ENCODE measurements at regions not wholly inside any gene's neighbourhood (a gene's known extent, or its start where the extent isn't known, plus 50 kb on each side); places are given as distances from the start of the nearest gene placed in this dataset.
"Not testable (repeated sequence)": the region's sequence is repeated elsewhere in the genome, so short reads cannot be mapped to it uniquely, and the experiment has no call there.

DNA sequence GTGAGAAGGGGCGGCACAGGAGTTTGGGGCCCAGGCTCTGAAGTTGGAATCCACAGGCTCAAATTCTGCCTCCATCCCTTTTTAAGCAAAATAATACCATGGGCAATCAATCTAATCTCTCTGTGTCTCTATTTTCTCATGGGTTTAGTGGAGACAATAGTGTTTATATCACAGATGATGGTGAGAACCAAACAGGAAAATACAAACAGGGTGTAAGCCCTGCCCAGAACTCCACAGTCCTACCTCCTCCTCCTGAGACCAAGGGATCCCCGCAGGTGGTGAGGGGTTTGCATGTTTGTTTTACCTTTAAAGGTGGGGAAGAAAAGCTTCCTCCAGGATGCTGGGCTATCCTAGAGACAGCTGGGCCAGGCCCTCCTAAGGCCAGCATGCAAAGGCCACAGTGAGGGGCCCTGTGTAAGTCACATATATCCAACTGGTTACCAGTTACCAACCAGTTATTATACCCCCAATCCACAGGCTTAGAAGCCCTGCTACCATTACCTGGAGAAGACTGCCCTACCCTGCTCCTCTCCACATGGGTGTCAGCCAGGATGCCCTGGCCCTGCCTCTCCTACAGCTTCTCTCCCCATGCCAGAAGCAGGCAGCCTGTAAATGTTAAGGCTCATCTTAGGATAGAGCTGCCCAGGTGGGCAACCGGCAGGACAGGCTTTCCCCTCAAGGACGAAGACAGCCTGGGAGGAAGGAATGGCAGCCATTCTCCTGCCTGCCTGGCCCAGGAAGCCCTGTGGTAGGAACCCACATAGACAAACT, 658.4 kb downstream of the UQCRFS1 start:
- TF ChIP-seq, protein P1, sequence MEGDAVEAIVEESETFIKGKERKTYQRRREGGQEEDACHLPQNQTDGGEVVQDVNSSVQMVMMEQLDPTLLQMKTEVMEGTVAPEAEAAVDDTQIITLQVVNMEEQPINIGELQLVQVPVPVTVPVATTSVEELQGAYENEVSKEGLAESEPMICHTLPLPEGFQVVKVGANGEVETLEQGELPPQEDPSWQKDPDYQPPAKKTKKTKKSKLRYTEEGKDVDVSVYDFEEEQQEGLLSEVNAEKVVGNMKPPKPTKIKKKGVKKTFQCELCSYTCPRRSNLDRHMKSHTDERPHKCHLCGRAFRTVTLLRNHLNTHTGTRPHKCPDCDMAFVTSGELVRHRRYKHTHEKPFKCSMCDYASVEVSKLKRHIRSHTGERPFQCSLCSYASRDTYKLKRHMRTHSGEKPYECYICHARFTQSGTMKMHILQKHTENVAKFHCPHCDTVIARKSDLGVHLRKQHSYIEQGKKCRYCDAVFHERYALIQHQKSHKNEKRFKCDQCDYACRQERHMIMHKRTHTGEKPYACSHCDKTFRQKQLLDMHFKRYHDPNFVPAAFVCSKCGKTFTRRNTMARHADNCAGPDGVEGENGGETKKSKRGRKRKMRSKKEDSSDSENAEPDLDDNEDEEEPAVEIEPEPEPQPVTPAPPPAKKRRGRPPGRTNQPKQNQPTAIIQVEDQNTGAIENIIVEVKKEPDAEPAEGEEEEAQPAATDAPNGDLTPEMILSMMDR (IDR thresholded peaks at IDR 0.05): no peak
- Histone ChIP-seq H3K27ac (no peak overlapping the region), H3K9me3 (no peaks in the 10 kb centered on the region), H3K4me1 (no peaks in the 10 kb centered on the region), H3K36me3 (no peaks in the 10 kb centered on the region), H3K27me3 (no peaks in the 10 kb centered on the region), H3K4me3 (no peak overlapping the region)
- intact Hi-C loops (cut with DNase I; ENCODE audit: low total_unique reads): no loop called here
- DNase-seq (ENCODE audit: low spot score in 2 of 2): no peak

DNA sequence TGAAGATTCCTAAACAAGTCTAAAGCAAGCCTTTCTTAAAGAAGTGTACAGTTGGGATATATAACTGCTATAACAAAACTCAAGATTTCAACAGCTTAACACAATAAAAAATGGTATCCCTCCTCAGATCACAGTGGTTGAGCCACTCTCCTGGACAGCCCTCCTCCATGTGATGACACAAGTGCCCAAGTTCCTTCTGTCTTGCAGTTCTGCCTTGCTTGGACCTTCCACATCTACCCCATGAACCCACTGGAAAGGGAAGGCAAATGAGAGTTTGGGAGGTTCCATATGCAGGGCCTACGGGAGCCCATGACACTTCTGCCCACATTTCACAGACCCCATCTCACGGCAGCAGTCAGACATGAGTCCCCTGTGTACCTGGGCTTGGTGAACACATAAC, 659.2 kb downstream of the UQCRFS1 start:
- no peak for TF ChIP-seq POLR2A (IDR thresholded peaks at IDR 0.05)
- no peak for TF ChIP-seq POLR2AphosphoS5 (IDR thresholded peaks at IDR 0.05)
- TF ChIP-seq, protein P1 (IDR thresholded peaks at IDR 0.05): no peak
- H3K27ac ChIP-seq: no peak overlapping the region
- DNase-seq (ENCODE audit: low spot score in 2 of 2): no peak
- H3K9me3 ChIP-seq: no peaks in the 10 kb centered on the region
- intact Hi-C loops (cut with DNase I; ENCODE audit: low total_unique reads): no loop called here
- H3K4me3 ChIP-seq: no peak overlapping the region
- H3K4me1 ChIP-seq: no peaks in the 10 kb centered on the region
- no peaks in the 10 kb centered on the region for H3K27me3 ChIP-seq
- no peaks in the 10 kb centered on the region for H3K36me3 ChIP-seq

DNA sequence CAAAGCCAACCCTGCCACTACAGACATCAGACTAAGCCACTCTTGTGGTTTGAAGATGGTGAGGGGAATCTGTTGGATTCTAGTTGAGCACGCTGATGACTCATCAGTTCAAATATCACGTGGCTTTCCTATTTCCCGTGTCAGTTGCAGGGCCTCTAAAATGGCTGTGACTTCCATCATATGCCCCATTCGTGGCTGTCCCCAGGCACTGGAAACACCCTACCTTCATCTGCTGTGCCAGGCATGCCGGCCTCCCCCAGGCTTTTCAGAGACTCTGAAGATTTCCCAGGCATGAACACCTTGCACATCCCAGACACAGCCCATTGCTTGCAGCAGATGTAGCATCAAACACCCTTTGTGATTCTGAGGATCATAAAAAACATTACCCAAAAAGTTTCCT, 659.9 kb downstream of the UQCRFS1 start:
- H3K27ac ChIP-seq: no peak overlapping the region
- H3K4me3 ChIP-seq: no peak overlapping the region
- H3K27me3 ChIP-seq: no peaks in the 10 kb centered on the region
- no peak for DNase-seq (ENCODE audit: low spot score in 2 of 2)
- intact Hi-C loops (cut with DNase I; ENCODE audit: low total_unique reads): no loop called here
- H3K4me1 ChIP-seq: no peaks in the 10 kb centered on the region
- H3K36me3 ChIP-seq: no peaks in the 10 kb centered on the region
- TF ChIP-seq POLR2AphosphoS5 (IDR thresholded peaks at IDR 0.05): no peak
- TF ChIP-seq, protein P1 (IDR thresholded peaks at IDR 0.05): no peak
- TF ChIP-seq POLR2A (IDR thresholded peaks at IDR 0.05): no peak
- H3K9me3 ChIP-seq: no peaks in the 10 kb centered on the region

DNA sequence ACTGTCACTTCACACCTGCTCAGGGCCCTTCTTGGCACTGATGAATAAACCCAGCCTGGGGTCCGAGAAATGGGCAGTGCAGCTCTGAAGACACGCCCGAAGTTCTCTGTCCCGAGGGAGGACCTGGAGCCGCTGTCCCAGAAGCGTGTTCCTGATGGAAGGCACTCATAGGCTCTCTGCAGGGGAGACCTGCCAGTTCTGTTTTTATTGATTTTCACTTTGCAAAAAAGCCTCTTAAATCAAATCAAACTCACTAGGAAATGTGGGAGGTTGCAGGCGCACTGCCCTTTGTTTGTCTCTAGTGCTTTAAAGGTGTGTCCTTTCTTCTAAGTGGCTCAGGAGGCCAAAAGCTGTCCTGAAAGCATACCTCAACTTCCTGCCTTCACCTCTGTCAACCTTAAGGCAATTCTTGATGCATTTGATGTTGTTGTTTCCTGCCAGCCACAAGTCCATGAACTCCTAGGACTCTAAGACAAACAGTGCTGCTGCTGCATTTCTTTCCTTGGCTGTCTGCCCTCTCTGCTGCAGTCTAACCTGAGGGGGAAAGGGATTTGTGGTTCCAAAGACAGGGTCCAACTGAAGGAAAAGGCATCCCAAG, 663.2 kb downstream of the UQCRFS1 start:
- H3K9me3 ChIP-seq: no peaks in the 10 kb centered on the region
- H3K27me3 ChIP-seq: no peaks in the 10 kb centered on the region
- no peak for TF ChIP-seq POLR2AphosphoS5 (IDR thresholded peaks at IDR 0.05)
- intact Hi-C loops (cut with DNase I; ENCODE audit: low total_unique reads): no loop called here
- no peaks in the 10 kb centered on the region for H3K4me1 ChIP-seq
- no peak for DNase-seq (ENCODE audit: low spot score in 2 of 2)
- H3K36me3 ChIP-seq: no peaks in the 10 kb centered on the region
- no peak overlapping the region for H3K27ac ChIP-seq
- H3K4me3 ChIP-seq: no peak overlapping the region

DNA sequence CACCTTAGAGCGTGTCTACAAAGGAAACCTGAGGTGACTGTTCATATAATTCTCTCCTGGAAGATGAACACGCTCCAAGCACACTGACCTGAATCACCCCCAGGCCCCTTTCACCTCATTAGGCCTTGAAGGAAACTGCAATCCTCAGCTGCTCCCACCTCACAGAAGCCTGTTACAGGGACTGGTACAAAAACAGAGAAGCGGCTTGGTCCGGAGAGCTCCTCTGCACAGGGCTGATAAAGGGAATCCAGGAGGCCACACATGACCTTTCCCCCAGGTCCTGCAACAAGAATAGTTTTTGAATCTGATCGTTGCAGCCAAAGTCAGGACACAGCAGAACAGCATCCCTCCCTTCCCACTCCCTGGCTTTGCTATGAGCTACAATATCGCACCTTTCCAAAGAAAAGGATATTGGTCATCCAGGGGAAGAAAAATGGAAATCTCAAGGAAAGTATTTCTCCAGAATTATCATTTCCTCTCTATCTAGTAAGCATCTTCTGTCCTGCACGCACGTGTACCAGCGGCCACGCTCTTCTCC, 666.7 kb downstream of the UQCRFS1 start:
- H3K9me3 ChIP-seq: no peaks in the 10 kb centered on the region
- no peaks in the 10 kb centered on the region for H3K27me3 ChIP-seq
- intact Hi-C loops (cut with DNase I; ENCODE audit: low total_unique reads): no loop called here
- no peak for DNase-seq (ENCODE audit: low spot score in 2 of 2)
- TF ChIP-seq, protein P1 (IDR thresholded peaks at IDR 0.05): no peak
- no peak for TF ChIP-seq POLR2AphosphoS5 (IDR thresholded peaks at IDR 0.05)
- TF ChIP-seq POLR2A (IDR thresholded peaks at IDR 0.05): no peak
- no peak overlapping the region for H3K4me3 ChIP-seq
- no peaks in the 10 kb centered on the region for H3K36me3 ChIP-seq
- H3K27ac ChIP-seq: no peak overlapping the region
- no peaks in the 10 kb centered on the region for H3K4me1 ChIP-seq

DNA sequence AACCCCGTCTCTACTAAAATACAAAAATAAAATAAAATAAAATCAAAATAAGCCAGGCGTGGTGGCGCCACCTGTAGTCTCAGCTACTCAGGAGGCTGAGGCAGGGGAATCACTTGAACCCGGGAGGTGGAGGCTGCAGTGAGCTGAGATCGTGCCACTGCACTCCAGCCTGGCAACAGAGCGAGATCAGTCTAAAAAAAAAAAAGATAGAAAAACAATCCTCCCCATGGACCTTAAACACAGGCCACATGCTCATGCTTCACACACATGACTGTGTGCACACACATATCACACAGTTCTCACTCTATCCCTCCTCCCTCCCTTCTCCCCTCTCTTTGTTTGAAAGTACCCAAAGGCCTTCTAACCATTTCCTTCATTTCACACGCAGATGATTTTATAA, 667.6 kb downstream of the UQCRFS1 start:
- intact Hi-C loops (cut with DNase I; ENCODE audit: low total_unique reads); H3K27ac ChIP-seq: not testable (repeated sequence)

More for the DNA sequence above, 667.6 kb downstream of the UQCRFS1 start:
- not testable (repeated sequence) for DNase-seq (ENCODE audit: low spot score in 2 of 2); H3K36me3 ChIP-seq; H3K27me3 ChIP-seq; H3K9me3 ChIP-seq; H3K4me3 ChIP-seq; H3K4me1 ChIP-seq
